ENCODE measurements at regions not wholly inside any gene's neighbourhood (a gene's known extent, or its start where the extent isn't known, plus 50 kb on each side); places are given as distances from the start of the nearest gene placed in this dataset.

- Histone ChIP-seq H3K27ac (no peak overlapping the region), H3K4me3 (no peak overlapping the region), H3K27me3 (no peaks in the 10 kb centered on the region), H3K36me3 (no peaks in the 10 kb centered on the region), H3K4me1 (no peaks in the 10 kb centered on the region), H3K9me3 (no peaks in the 10 kb centered on the region)
- no peak for TF ChIP-seq EP300 (IDR thresholded peaks at IDR 0.05)
- no peak for TF ChIP-seq POLR2AphosphoS5 (IDR thresholded peaks at IDR 0.05)
- no peak for TF ChIP-seq CTCF (IDR thresholded peaks at IDR 0.05)
- no peak for TF ChIP-seq POLR2A (IDR thresholded peaks at IDR 0.05)
- WGBS, 2 donors (ENCODE audit: low coverage in 1 of 2): no CpG with 5 or more reads among the region's 2 CpGs
- no peak for ATAC-seq
Observed at GRCh38 chr15:47990821-47991220, 130.0 kb upstream of the SLC24A5 start.

GRCh38 chr15:47991357-47991756, 129.4 kb upstream of the SLC24A5 start:
- TF ChIP-seq POLR2AphosphoS5 (IDR thresholded peaks at IDR 0.05) (no peak), CTCF (IDR thresholded peaks at IDR 0.05) (no peak), POLR2A (IDR thresholded peaks at IDR 0.05) (no peak), EP300 (IDR thresholded peaks at IDR 0.05) (no peak)
- Histone ChIP-seq H3K27me3 (no peaks in the 10 kb centered on the region), H3K4me3 (no peak overlapping the region), H3K36me3 (no peaks in the 10 kb centered on the region), H3K27ac (no peak overlapping the region), H3K4me1 (no peaks in the 10 kb centered on the region), H3K9me3 (no peaks in the 10 kb centered on the region)
- ATAC-seq: no peak
- WGBS, 2 donors (ENCODE audit: low coverage in 1 of 2): 60% methylated on average over 2 of the region's 4 CpGs; no CpG with 5 or more reads in 1 of the 2 donors

- Histone ChIP-seq H3K27me3 (no peaks in the 10 kb centered on the region), H3K4me3 (no peak overlapping the region), H3K4me1 (no peaks in the 10 kb centered on the region), H3K9me3 (no peaks in the 10 kb centered on the region), H3K36me3 (no peaks in the 10 kb centered on the region), H3K27ac (no peak overlapping the region)
- WGBS, 2 donors (ENCODE audit: low coverage in 1 of 2): 86 to 100% methylated on average over 1 to 5 of the region's 5 CpGs
- ATAC-seq: no peak
- no peak for TF ChIP-seq POLR2A (IDR thresholded peaks at IDR 0.05)
- no peak for TF ChIP-seq POLR2AphosphoS5 (IDR thresholded peaks at IDR 0.05)
- TF ChIP-seq EP300 (IDR thresholded peaks at IDR 0.05): no peak
- no peak for TF ChIP-seq CTCF (IDR thresholded peaks at IDR 0.05)
Observed at GRCh38 chr15:47993051-47993450, 127.7 kb upstream of the SLC24A5 start.

- Histone ChIP-seq H3K36me3 (no peaks in the 10 kb centered on the region), H3K4me3 (no peak overlapping the region), H3K4me1 (no peaks in the 10 kb centered on the region), H3K27ac (no peak overlapping the region), H3K9me3 (no peaks in the 10 kb centered on the region), H3K27me3 (no peaks in the 10 kb centered on the region)
- WGBS, 2 donors (ENCODE audit: low coverage in 1 of 2): 72 to 73% methylated on average over 7 of the region's 7 CpGs
- no peak for TF ChIP-seq POLR2A (IDR thresholded peaks at IDR 0.05)
- TF ChIP-seq POLR2AphosphoS5 (IDR thresholded peaks at IDR 0.05): no peak
- no peak for ATAC-seq
Observed at GRCh38 chr15:47997195-47998080, 123.4 kb upstream of the SLC24A5 start.

DNA sequence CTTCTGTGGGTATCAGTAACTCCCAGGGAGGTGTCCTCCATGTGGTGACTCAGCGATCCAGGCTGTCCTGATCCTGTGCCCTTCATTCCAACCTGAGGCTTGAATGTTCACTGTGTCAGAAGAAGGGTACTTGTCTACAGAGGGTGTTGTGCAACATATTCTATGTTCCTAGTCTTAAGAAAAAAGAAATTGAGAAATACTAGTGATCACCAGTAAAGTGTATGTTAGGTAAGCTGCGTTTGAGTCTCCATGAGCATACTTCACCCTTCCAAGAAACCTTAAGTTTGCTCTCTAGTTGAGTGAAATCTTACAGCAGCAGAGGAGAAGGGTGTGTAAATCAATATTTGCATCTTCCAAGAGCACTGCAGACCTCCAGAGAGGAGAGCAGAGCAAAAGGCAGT, 122.2 kb upstream of the SLC24A5 start:
- Histone ChIP-seq H3K4me1 (no peaks in the 10 kb centered on the region), H3K36me3 (no peaks in the 10 kb centered on the region), H3K27ac (no peak overlapping the region), H3K4me3 (no peak overlapping the region), H3K27me3 (no peaks in the 10 kb centered on the region), H3K9me3 (no peaks in the 10 kb centered on the region)
- 96 to 100% methylated on average over 1 to 2 of the region's 2 CpGs for WGBS, 2 donors (ENCODE audit: low coverage in 1 of 2)
- no peak for TF ChIP-seq CTCF (IDR thresholded peaks at IDR 0.05)
- ATAC-seq: no peak
